Non-pigmented ciliary epithelial cell (primary cell): ENCODE measurements at regions not wholly inside any gene's neighbourhood (a gene's known extent, or its start where the extent isn't known, plus 50 kb on each side); places are given as distances from the start of the nearest gene placed in this dataset.
"Not testable (repeated sequence)": the region's sequence is repeated elsewhere in the genome, so short reads cannot be mapped to it uniquely, and the experiment has no call there.

Experiments used
- DNase-seq: peaks from one replicate; pipeline ENCODE4 v3.0.0-alpha.2; 2010; ENCODE audit warnings: low read depth

GRCh38 chr9:42239445-42240260 is 56.2 kb downstream of the SPATA31A6 start:
- not testable (repeated sequence) for DNase-seq

- peak; percentile 26 for DNase-seq
Observed at GRCh38 chr9:42240261-42240579, 56.8 kb downstream of the SPATA31A6 start.

- not testable (repeated sequence) for DNase-seq
Observed at GRCh38 chr9:42243211-42243610, 59.8 kb downstream of the SPATA31A6 start.

GRCh38 chr9:42243822-42244221 is 60.4 kb downstream of the SPATA31A6 start:
- not testable (repeated sequence) for DNase-seq

DNA sequence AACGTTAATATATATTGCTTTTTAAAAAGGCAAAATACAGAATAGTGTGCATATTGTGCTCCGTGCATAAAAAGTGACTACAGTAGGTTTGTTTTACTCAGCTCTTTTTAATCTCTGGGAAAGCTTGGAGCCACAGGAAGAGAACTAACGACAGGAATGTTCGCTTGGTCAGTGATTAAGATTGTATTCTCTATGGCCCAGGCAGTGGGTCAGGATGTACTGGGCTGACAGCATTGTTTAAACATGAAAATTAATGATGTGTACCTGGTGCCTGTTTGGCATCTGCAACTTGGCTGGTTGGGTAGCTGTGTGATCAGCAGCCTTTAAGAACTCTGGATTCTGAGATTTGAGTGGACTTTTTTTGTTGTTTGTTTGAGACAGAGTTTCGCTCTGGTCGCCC is 85.3 kb downstream of the SPATA31A6 start:
- DNase-seq, result not testable (repeated sequence)

DNA sequence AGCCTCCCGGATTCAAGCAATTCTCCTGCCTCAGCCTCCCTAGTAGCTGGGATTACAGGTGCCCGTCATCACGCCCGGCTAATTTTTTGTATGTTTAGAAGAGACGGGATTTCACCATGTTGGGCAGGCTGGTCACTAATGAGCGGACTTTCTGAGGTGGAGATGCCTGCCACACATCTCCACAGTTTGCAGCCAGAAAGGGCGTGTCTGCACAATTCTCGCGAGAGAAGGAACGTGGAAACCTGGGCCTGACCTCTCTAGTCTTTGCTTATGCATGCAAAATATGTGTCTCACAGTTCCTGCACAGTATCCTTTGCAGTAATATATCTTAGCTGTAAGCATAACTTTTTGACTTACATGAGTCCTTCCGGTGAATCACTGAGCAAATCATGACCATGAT is 85.7 kb downstream of the SPATA31A6 start:
- not testable (repeated sequence) for DNase-seq

DNA sequence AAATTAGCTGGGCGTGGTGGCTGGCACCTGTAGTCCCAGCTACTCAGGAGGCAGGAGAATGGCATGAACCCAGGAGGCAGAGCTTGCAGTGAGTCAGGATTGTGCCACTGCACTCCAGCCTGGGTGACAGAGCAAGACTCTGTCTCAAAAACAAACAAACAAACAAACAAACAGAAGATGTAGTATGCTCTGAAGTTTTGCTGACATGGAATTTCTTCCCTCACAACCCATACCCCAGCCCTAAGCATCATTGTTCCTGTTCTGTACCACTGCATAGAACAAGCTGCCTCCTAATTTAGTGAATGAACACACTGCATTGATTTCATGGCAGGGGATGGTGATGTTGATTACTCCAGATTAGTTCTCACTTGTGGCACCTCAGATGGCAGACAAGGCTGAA is 89.7 kb downstream of the SPATA31A6 start:
- not testable (repeated sequence) for DNase-seq

- no peak for DNase-seq
Observed at GRCh38 chr9:42275141-42275540, 91.7 kb downstream of the SPATA31A6 start.

- not testable (repeated sequence) for DNase-seq
Observed at GRCh38 chr9:42282531-42283178, 99.2 kb downstream of the SPATA31A6 start.

- not testable (repeated sequence) for DNase-seq
Observed at GRCh38 chr9:42283179-42283543, 99.7 kb downstream of the SPATA31A6 start.

GRCh38 chr9:42286145-42286845 is 102.8 kb downstream of the SPATA31A6 start:
- not testable (repeated sequence) for DNase-seq

DNA sequence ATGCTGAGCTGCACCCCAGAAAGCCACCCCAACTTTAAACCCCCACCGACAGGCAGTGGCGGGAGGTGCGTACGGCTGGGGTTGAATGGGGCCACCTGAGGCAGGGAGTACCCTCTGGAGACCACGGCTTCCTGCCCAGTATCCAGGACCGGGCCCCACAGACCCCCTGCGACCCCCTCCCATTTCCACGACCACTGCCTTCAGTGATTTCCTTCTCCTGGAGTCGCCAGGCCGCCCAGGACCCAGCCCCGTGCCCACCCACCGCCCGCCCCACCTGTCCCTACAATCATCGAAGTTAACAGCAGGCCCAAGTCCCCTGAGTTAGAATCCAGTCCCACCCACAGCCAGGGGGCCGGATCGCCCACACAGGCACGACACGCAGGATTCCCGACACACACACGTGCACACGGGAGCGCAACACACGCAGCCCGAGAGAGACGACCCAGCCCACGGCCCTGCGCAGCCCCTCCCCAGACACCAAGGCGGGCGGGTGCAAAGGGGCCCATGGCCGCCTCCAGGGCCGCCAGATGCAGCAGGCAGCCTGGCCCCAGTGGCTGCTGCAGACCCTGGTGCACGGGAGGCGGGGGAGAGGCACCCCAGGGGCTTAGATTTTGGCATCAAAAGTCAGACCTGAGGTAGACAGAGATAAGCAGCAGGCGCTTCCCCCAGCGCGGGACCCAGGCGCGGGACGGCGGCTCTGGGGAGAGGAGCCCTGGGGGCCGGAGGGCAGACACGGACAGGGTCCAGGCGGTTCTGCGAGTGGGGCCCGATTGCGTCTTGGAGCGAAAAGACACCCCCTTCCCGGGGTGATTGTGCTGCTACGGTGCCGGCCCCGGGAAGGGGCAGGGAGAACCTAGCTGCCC is 104.8 kb downstream of the SPATA31A6 start:
- DNase-seq, result not testable (repeated sequence)

GRCh38 chr9:42288865-42289229 is 105.4 kb downstream of the SPATA31A6 start:
- DNase-seq, result not testable (repeated sequence)

- DNase-seq, result not testable (repeated sequence)
Observed at GRCh38 chr9:42300124-42300523, 116.7 kb downstream of the SPATA31A6 start.

DNA sequence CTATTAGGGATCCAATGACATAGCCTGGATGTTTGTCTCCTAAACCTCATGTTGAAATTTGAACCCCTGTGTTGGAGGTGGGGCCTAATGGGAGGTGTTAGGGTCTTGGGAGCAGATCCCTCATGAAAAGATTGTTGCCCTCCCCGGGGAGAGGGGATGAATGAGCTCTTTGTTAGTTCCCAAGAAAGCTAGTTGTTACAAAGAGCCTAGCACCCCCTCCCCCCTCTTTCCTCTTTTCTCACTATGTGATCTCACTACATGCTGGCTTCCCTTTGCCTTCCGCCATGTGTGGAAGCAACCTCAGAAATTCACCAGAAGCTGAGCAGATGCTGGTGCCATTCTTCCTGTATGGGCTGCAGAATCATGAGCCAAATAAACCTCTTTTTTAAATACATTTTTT is 123.2 kb downstream of the SPATA31A6 start:
- DNase-seq, result not testable (repeated sequence)

DNA sequence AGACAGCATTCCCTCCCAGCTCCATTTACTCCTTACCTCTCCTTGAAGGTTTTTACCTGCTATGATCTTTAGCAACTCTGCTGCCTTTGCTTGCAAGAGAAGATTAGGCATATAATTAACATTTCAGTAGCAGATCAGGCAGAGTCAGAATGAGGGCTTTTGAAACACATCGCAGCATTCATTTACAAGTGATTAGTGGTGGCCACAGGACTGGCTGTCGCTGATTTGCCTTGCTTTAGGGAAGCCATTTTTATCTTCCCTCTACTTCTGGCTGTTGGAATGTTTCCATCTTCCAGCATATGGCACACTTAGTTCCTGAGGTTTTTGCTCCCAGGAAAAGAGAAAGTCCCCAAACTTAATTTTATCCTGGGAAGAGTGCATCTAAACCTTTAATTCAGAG is 124.0 kb downstream of the SPATA31A6 start:
- DNase-seq, result not testable (repeated sequence)

GRCh38 chr9:42310972-42311371 is 127.5 kb downstream of the SPATA31A6 start:
- DNase-seq, result not testable (repeated sequence)

- DNase-seq, result not testable (repeated sequence)
Observed at GRCh38 chr9:42316026-42316425, 132.6 kb downstream of the SPATA31A6 start.

DNA sequence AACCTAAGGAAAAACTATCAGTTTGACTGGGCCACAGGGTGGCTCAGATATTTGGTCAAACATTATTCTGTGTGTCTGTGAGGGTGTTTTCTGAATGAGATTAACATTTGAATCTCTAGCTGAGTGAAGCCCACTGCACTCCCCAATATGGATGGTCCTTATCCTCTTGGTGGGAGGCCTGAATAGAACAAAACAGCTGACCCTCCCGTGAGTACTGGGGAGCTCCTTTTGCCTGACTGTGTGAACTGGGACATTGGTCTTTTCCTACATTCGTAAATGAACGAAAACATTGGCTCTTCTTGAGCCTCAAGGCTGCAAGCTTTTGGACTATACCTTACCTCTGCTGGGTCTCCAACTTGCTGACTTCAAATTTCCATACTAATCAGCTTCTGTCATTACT is 134.2 kb downstream of the SPATA31A6 start:
- not testable (repeated sequence) for DNase-seq

DNA sequence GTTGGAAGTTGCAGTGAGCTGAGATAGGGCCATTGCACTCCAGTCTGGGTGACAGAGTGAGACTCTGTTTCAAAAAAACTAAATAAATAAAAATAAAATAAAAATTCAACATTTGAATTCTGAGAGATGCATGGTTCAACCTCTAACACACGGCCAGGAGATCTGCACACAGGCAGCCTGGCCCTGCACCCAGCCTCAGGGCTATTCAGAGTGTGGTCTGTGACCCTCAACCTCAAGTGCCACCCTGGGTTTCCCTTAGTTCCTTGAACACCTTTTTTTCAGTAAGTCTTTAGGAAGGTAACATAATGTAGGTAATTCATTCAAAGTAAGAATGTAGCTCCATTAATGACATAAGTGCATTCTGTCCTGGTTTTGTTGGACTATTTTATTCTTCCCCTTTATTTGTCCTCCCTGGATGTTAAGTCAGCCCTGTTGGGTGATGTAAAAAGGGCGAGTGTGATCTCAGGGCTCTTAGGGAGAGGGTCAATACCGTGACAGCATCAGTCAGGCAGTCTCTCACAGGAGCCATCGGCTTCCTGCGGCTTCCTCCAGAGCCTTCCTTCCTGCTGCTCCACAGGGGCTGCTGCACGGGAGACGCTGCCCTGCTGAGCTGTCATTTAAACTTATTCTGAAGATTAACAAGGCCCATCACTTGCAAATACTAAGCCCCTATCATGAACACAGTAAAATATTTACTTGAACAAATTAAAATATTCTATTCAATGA is 139.8 kb downstream of the SPATA31A6 start:
- DNase-seq, result not testable (repeated sequence)

GRCh38 chr9:42325142-42325541 is 141.7 kb downstream of the SPATA31A6 start:
- DNase-seq, result not testable (repeated sequence)
